ENCODE measurements at regions not wholly inside any gene's neighbourhood (a gene's known extent, or its start where the extent isn't known, plus 50 kb on each side); places are given as distances from the start of the nearest gene placed in this dataset.

DNA sequence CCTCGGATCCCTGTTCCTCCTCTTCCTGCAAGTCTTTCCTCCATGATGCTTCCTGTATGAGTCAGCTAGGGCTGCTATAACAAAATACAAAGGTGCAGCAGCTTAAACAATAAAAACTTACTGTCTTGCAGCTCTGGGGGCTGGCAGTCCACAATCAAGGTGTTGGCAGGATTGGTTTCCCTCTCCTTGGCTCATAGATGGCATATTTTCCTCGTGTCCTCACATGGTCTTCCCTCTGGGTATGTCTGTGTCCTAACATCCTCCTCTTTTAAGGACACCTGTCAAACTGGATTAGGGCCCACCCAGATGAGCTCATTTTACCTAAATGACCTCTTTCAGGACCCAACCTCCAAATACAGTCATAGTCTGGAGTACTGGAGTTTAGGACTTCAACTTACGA, 117.5 kb downstream of the MED10 start:
- Histone ChIP-seq H3K23me2 (ENCODE audit: insufficient read length, low read depth, low read length, poor library complexity, severe bottlenecking) (no peaks in the 10 kb centered on the region), H4K20me1 (ENCODE audit: control insufficient read depth, insufficient read depth, insufficient read length) (no peaks in the 10 kb centered on the region), H3K4me2 (ENCODE audit: insufficient read depth, insufficient read length, low read length) (no peak overlapping the region), H3K56ac (ENCODE audit: insufficient read length, low read depth, low read length) (no peak overlapping the region), H4K5ac (ENCODE audit: insufficient read length, low read depth, low read length) (no peak overlapping the region), H2BK120ac (ENCODE audit: low read depth, low read length, poor library complexity, severe bottlenecking) (no peak overlapping the region), H3T11ph (ENCODE audit: low read length) (no peak overlapping the region), H3K18ac (ENCODE audit: insufficient read length, low read depth, low read length) (no peak overlapping the region), H3K9ac (ENCODE audit: extremely low read depth, insufficient read length, low read length) (no peak overlapping the region), H2BK5ac (ENCODE audit: insufficient read length, low read length) (no peak overlapping the region), H3K14ac (ENCODE audit: insufficient read depth, low read length) (no peak overlapping the region), H2AFZ (ENCODE audit: low read length) (no peak overlapping the region), H2BK20ac (ENCODE audit: low read depth, low read length, poor library complexity, severe bottlenecking) (no peak overlapping the region), H4K91ac (ENCODE audit: insufficient read length, low read depth, low read length) (no peak overlapping the region), H3K27ac (ENCODE audit: insufficient read length, low read depth, low read length) (no peak overlapping the region), H4K8ac (replicated peaks; ENCODE audit: insufficient read length, low read depth, low read length) (no peak overlapping the region), H2AK5ac (ENCODE audit: insufficient read length, low read length) (no peak overlapping the region), H3K23ac (ENCODE audit: insufficient read length, low read depth, low read length) (no peak overlapping the region), H3K79me1 (ENCODE audit: insufficient read depth, low read depth, low read length, poor library complexity, severe bottlenecking) (no peaks in the 10 kb centered on the region), H2BK12ac (ENCODE audit: insufficient read length, low read depth, low read length) (no peak overlapping the region), H2BK15ac (ENCODE audit: low read depth, low read length) (no peak overlapping the region), H3K9me3 (ENCODE audit: control insufficient read depth, low read depth, low read length) (no peaks in the 10 kb centered on the region), H3K27me3 (ENCODE audit: insufficient read depth, low read length) (no peaks in the 10 kb centered on the region), H3K4ac (ENCODE audit: low read depth, low read length) (no peak overlapping the region), H3K79me2 (ENCODE audit: insufficient read depth, low read length) (no peaks in the 10 kb centered on the region), H3K4me1 (ENCODE audit: insufficient read depth, low read length) (no peaks in the 10 kb centered on the region)
- WGBS (ENCODE audit: extremely low coverage, insufficient read length, low lambda C conversion rate), result no CpG with 5 or more reads among the region's 3 CpGs
- Mint-ChIP-seq H3K36me3 (ENCODE audit: insufficient read depth in 1 of 3, low read depth in 3 of 3) (no peaks in the 10 kb centered on the region; a peak in 1 of 7 replicates), H3K27ac (no peak overlapping the region), H3K27me3 (ENCODE audit: low read depth) (peaks cover 17% of the 10 kb centered on the region), H3K4me3 (no peak overlapping the region), H3K4me1 (0 out of 4 replicates have a peak, but pooled peaks cover 0 to 2% of the 10 kb centered on the region in 2 experiments), H3K9me3 (peaks cover 6 to 8% of the 10 kb centered on the region in 2 experiments; a peak in 4 of 5 replicates)
- DNase-seq, result no peak
- TF ChIP-seq, protein P1, sequence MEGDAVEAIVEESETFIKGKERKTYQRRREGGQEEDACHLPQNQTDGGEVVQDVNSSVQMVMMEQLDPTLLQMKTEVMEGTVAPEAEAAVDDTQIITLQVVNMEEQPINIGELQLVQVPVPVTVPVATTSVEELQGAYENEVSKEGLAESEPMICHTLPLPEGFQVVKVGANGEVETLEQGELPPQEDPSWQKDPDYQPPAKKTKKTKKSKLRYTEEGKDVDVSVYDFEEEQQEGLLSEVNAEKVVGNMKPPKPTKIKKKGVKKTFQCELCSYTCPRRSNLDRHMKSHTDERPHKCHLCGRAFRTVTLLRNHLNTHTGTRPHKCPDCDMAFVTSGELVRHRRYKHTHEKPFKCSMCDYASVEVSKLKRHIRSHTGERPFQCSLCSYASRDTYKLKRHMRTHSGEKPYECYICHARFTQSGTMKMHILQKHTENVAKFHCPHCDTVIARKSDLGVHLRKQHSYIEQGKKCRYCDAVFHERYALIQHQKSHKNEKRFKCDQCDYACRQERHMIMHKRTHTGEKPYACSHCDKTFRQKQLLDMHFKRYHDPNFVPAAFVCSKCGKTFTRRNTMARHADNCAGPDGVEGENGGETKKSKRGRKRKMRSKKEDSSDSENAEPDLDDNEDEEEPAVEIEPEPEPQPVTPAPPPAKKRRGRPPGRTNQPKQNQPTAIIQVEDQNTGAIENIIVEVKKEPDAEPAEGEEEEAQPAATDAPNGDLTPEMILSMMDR (conservative IDR thresholded peaks at IDR 0.05), result no peak
